Liver (tissue), 2 donors: ENCODE measurements at regions not wholly inside any gene's neighbourhood (a gene's known extent, or its start where the extent isn't known, plus 50 kb on each side); places are given as distances from the start of the nearest gene placed in this dataset.

Experiments
- RAD21 ChIP-seq, 2 donors: IDR thresholded peaks; 2 replicates each; pipeline ENCODE4 v1.6.1; 2016; ENCODE audit warnings: antibody characterized with exemption in 2 of 2, mild to moderate bottlenecking in 2 of 2
- TF ChIP-seq, protein P1 (sequence below): IDR thresholded peaks from 2 replicates; pipeline ENCODE4 v1.6.1; 2016; ENCODE audit warnings: antibody characterized with exemption
- donor health status: healthy.

DNA sequence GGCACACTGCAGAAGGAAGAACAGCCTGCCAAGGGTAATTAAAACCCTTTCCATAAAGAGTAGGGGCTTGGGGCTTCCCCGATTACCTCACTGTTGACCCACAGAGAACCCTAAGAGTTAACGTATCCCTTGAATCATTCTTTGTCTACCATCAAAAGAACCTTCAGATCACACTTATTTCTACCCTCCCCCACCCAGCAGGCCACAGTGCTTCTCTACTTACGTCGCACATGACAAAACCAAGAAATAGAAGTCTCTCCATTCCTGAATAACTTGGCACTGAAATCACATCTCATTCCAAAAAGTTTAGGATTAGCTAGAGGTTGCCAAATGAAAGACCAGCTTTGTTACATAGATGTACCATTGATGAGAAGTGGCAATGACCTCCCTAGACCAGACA, 268.7 kb upstream of the GAS1 start:
- TF ChIP-seq, protein P1, sequence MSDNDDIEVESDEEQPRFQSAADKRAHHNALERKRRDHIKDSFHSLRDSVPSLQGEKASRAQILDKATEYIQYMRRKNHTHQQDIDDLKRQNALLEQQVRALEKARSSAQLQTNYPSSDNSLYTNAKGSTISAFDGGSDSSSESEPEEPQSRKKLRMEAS, result no peak
- no peak for TF ChIP-seq RAD21 (IDR thresholded peaks at IDR 0.05)
